HG02571 (cell line): ENCODE measurements at regions not wholly inside any gene's neighbourhood (a gene's known extent, or its start where the extent isn't known, plus 50 kb on each side); places are given as distances from the start of the nearest gene placed in this dataset.

Experiments used
- ATAC-seq: cut with Tn5 transposase; IDR thresholded peaks from one replicate; pipeline ENCODE4 v1.9.1; 2021; ENCODE audit warnings: mild to moderate bottlenecking, moderate library complexity; ENCODE audit not compliant: unreplicated experiment

GRCh38 chr20:22374678-22375590 lies 209.4 kb downstream of the FOXA2 start:
- no peak for ATAC-seq

GRCh38 chr20:22374066-22374465 lies 210.3 kb downstream of the FOXA2 start:
- ATAC-seq = no peak

- no peak for ATAC-seq
Measured at GRCh38 chr20:22373164-22373895, 211.0 kb downstream of the FOXA2 start.

- ATAC-seq = no peak
Measured at GRCh38 chr20:22371843-22372242, 212.5 kb downstream of the FOXA2 start.

- ATAC-seq = no peak
Measured at GRCh38 chr20:22370137-22370536, 214.2 kb downstream of the FOXA2 start.

- no peak for ATAC-seq
Measured at GRCh38 chr20:22369100-22369499, 215.3 kb downstream of the FOXA2 start.

- no peak for ATAC-seq
Measured at GRCh38 chr20:22368235-22368634, 216.1 kb downstream of the FOXA2 start.

GRCh38 chr20:22366631-22367030 lies 217.7 kb downstream of the FOXA2 start:
- no peak for ATAC-seq

- no peak for ATAC-seq
Measured at GRCh38 chr20:22354647-22355046, 229.7 kb downstream of the FOXA2 start.

- ATAC-seq = no peak
Measured at GRCh38 chr20:22353586-22353985, 230.8 kb downstream of the FOXA2 start.

GRCh38 chr20:22352019-22352418 lies 232.4 kb downstream of the FOXA2 start:
- ATAC-seq = no peak

- no peak for ATAC-seq
Measured at GRCh38 chr20:22350624-22351023, 233.7 kb downstream of the FOXA2 start.

- no peak for ATAC-seq
Measured at GRCh38 chr20:22348010-22348409, 236.4 kb downstream of the FOXA2 start.

- ATAC-seq = no peak
Measured at GRCh38 chr20:22346716-22347115, 237.7 kb downstream of the FOXA2 start.

GRCh38 chr20:22343612-22344011 lies 240.8 kb downstream of the FOXA2 start:
- ATAC-seq = no peak

GRCh38 chr20:22342410-22342809 lies 242.0 kb downstream of the FOXA2 start:
- no peak for ATAC-seq

GRCh38 chr20:22341508-22341907 lies 242.9 kb downstream of the FOXA2 start:
- ATAC-seq = no peak

GRCh38 chr20:22339946-22340345 lies 244.4 kb downstream of the FOXA2 start:
- no peak for ATAC-seq

- ATAC-seq = no peak
Measured at GRCh38 chr20:22339091-22339881, 245.1 kb downstream of the FOXA2 start.

GRCh38 chr20:22338140-22338708 lies 246.1 kb downstream of the FOXA2 start:
- ATAC-seq = no peak

- no peak for ATAC-seq
Measured at GRCh38 chr20:22335210-22335609, 249.2 kb downstream of the FOXA2 start.
